H9 (cell line): ENCODE measurements at regions not wholly inside any gene's neighbourhood (a gene's known extent, or its start where the extent isn't known, plus 50 kb on each side); places are given as distances from the start of the nearest gene placed in this dataset.

ENCODE experiments used
- DNase-seq: peaks from one replicate; pipeline ENCODE4 v3.0.0-alpha.2; 2017
- H2AFZ ChIP-seq: one replicate; pipeline ENCODE4 v1.6.1; 2013; ENCODE audit warnings: mild to moderate bottlenecking, low read length, control low read depth, moderate library complexity
- H2AK5ac ChIP-seq: 2 replicates; pipeline ENCODE4 v1.6.1; 2013; ENCODE audit warnings: low read length, control low read depth, mixed read lengths; ENCODE audit not compliant: insufficient read length
- H2BK120ac ChIP-seq: one replicate; pipeline ENCODE4 v1.6.1; 2013; ENCODE audit warnings: low read depth, mild to moderate bottlenecking, low read length, control low read depth, inconsistent platforms; ENCODE audit not compliant: poor library complexity, severe bottlenecking
- H2BK12ac ChIP-seq: 2 replicates; pipeline ENCODE4 v1.6.1; 2013; ENCODE audit warnings: low read length, control low read depth, mixed read lengths, low read depth; ENCODE audit not compliant: insufficient read length
- H2BK15ac ChIP-seq: 2 replicates; pipeline ENCODE4 v1.6.1; 2013; ENCODE audit warnings: low read depth, low read length, control low read depth
- H2BK20ac ChIP-seq: one replicate; pipeline ENCODE4 v1.6.1; 2013; ENCODE audit warnings: low read depth, mild to moderate bottlenecking, low read length, control low read depth, inconsistent platforms; ENCODE audit not compliant: poor library complexity, severe bottlenecking
- H2BK5ac ChIP-seq: 2 replicates; pipeline ENCODE4 v1.6.1; 2013; ENCODE audit warnings: low read length, control low read depth, mixed read lengths; ENCODE audit not compliant: insufficient read length
- H3K14ac ChIP-seq: 2 replicates; pipeline ENCODE4 v1.6.1; 2013; ENCODE audit warnings: low read length, control low read depth; ENCODE audit not compliant: insufficient read depth
- H3K18ac ChIP-seq: 2 replicates; pipeline ENCODE4 v1.6.1; 2013; ENCODE audit warnings: low read depth, mild to moderate bottlenecking, mixed read lengths, low read length, control low read depth; ENCODE audit not compliant: insufficient read length
- H3K23ac ChIP-seq: 2 replicates; pipeline ENCODE4 v1.6.1; 2013; ENCODE audit warnings: low read length, control low read depth, mixed read lengths, low read depth; ENCODE audit not compliant: insufficient read length
- H3K23me2 ChIP-seq: 2 replicates; pipeline ENCODE4 v1.6.1; 2013; ENCODE audit warnings: low read depth, mild to moderate bottlenecking, mixed read lengths, low read length, control low read depth; ENCODE audit not compliant: insufficient read length, poor library complexity, severe bottlenecking
- H3K27ac ChIP-seq: 2 replicates; pipeline ENCODE4 v1.5.1; 2013; ENCODE audit warnings: low read length, control low read depth, mixed read lengths, low read depth; ENCODE audit not compliant: insufficient read length
- H3K27me3 ChIP-seq: 2 replicates; pipeline ENCODE4 v1.6.1; 2013; ENCODE audit warnings: low read length, control low read depth, inconsistent platforms; ENCODE audit not compliant: insufficient read depth
- H3K4ac ChIP-seq: 2 replicates; pipeline ENCODE4 v1.6.1; 2013; ENCODE audit warnings: low read depth, mild to moderate bottlenecking, control low read depth, inconsistent platforms, low read length, moderate library complexity
- H3K4me1 ChIP-seq: 2 replicates; pipeline ENCODE4 v1.6.1; 2013; ENCODE audit warnings: low read length, control low read depth, inconsistent platforms; ENCODE audit not compliant: insufficient read depth
- H3K4me2 ChIP-seq: 2 replicates; pipeline ENCODE4 v1.6.1; 2013; ENCODE audit warnings: low read length, control low read depth, mixed read lengths; ENCODE audit not compliant: insufficient read length, insufficient read depth
- H3K56ac ChIP-seq: 2 replicates; pipeline ENCODE4 v1.6.1; 2013; ENCODE audit warnings: low read depth, mild to moderate bottlenecking, mixed read lengths, low read length, control low read depth; ENCODE audit not compliant: insufficient read length
- H3K79me1 ChIP-seq: 2 replicates; pipeline ENCODE4 v1.6.1; 2013; ENCODE audit warnings: low read depth, mild to moderate bottlenecking, moderate library complexity, low read length, control low read depth, inconsistent platforms; ENCODE audit not compliant: insufficient read depth, poor library complexity, severe bottlenecking
- H3K79me2 ChIP-seq: 2 replicates; pipeline ENCODE4 v1.6.1; 2013; ENCODE audit warnings: low read length, control low read depth, inconsistent platforms; ENCODE audit not compliant: insufficient read depth
- H3K9ac ChIP-seq: 2 replicates; pipeline ENCODE4 v1.6.1; 2013; ENCODE audit warnings: low read length, control low read depth, mixed read lengths; ENCODE audit not compliant: insufficient read length; ENCODE audit errors: extremely low read depth
- H3K9me3 ChIP-seq: one replicate; pipeline ENCODE4 v1.6.1; 2013; ENCODE audit warnings: low read depth, low read length, inconsistent platforms; ENCODE audit not compliant: control insufficient read depth
- H3T11ph ChIP-seq: one replicate; pipeline ENCODE4 v1.6.1; 2013; ENCODE audit warnings: mild to moderate bottlenecking, low read length, control low read depth, inconsistent platforms
- H4K20me1 ChIP-seq: one replicate; pipeline ENCODE4 v1.6.1; 2013; ENCODE audit not compliant: control insufficient read depth, insufficient read length, insufficient read depth
- H4K5ac ChIP-seq: 2 replicates; pipeline ENCODE4 v1.6.1; 2013; ENCODE audit warnings: low read depth, mild to moderate bottlenecking, mixed read lengths, low read length, control low read depth; ENCODE audit not compliant: insufficient read length
- H4K8ac ChIP-seq: replicated peaks from 2 replicates; pipeline ENCODE4 v1.6.1; 2013; ENCODE audit warnings: low read length, control low read depth, mixed read lengths, low read depth; ENCODE audit not compliant: insufficient read length
- H4K91ac ChIP-seq: 2 replicates; pipeline ENCODE4 v1.6.1; 2013; ENCODE audit warnings: low read depth, mild to moderate bottlenecking, moderate library complexity, mixed read lengths, low read length, control low read depth; ENCODE audit not compliant: insufficient read length
- H3K27ac Mint-ChIP-seq, 3 experiments: 2 replicates in 2 of 3; 3 replicates in 1 of 3; pipeline ENCODE4 v1.8.0; 2020 to 2021; ENCODE audit warnings: mixed read lengths in 3 of 3, mild to moderate bottlenecking in 1 of 3, moderate library complexity in 1 of 3
- H3K27me3 Mint-ChIP-seq: 2 replicates; pipeline ENCODE4 v1.8.0; 2021; ENCODE audit warnings: low read depth, mild to moderate bottlenecking, moderate library complexity, mixed read lengths
- H3K36me3 Mint-ChIP-seq, 3 experiments: 2 replicates in 2 of 3; 3 replicates in 1 of 3; pipeline ENCODE4 v1.8.0; 2020 to 2021; ENCODE audit warnings: low read depth in 3 of 3, mixed read lengths in 3 of 3; ENCODE audit not compliant: insufficient read depth in 1 of 3
- H3K4me1 Mint-ChIP-seq, 2 experiments: 2 replicates each; pipeline ENCODE4 v1.8.0; 2020; ENCODE audit warnings: mixed read lengths in 2 of 2
- H3K4me3 Mint-ChIP-seq, 2 experiments: 2 replicates in 1 of 2; 3 replicates in 1 of 2; pipeline ENCODE4 v1.8.0; 2020 to 2021; ENCODE audit warnings: mild to moderate bottlenecking in 2 of 2, mixed read lengths in 2 of 2, moderate library complexity in 1 of 2
- H3K9me3 Mint-ChIP-seq, 2 experiments: 2 replicates in 1 of 2; 3 replicates in 1 of 2; pipeline ENCODE4 v1.8.0; 2020; ENCODE audit warnings: mild to moderate bottlenecking in 2 of 2, mixed read lengths in 2 of 2, moderate library complexity in 1 of 2
- CTCF ChIP-seq: fragments of 200-600 bp; sonication (generic); conservative IDR thresholded peaks from 3 replicates; pipeline ENCODE4 v1.8.0; 2021; ENCODE audit warnings: antibody characterized with exemption, mild to moderate bottlenecking
- WGBS: extraction: QIAGEN DNeasy Blood & Tissue Kit; methylation state at CpG from one replicate; pipeline ENCODE4 v1.1.7; 2013; ENCODE audit warnings: missing lambda C conversion rate, low lambda C conversion rate, mixed read lengths; ENCODE audit not compliant: insufficient read length; ENCODE audit errors: extremely low coverage; 5-methylcytosine and 5-hydroxymethylcytosine counted together

GRCh38 chr12:114882083-114882482 is 198.1 kb upstream of the TBX3 start:
- Mint-ChIP-seq H3K27me3 (peaks cover 5% of the 10 kb centered on the region), H3K4me1 (peaks cover 4 to 5% of the 10 kb centered on the region in 2 experiments), H3K36me3 (no peaks in the 10 kb centered on the region), H3K4me3 (no peak overlapping the region), H3K9me3 (no peaks in the 10 kb centered on the region), H3K27ac (no peak overlapping the region)
- H3K56ac ChIP-seq = no peak overlapping the region
- WGBS = no CpG with 5 or more reads among the region's 4 CpGs
- TF ChIP-seq CTCF = no peak
- no peak overlapping the region for H2BK20ac ChIP-seq
- H2BK12ac ChIP-seq = no peak overlapping the region
- no peak overlapping the region for H3T11ph ChIP-seq
- no peaks in the 10 kb centered on the region for H3K27me3 ChIP-seq
- H4K8ac ChIP-seq = no peak overlapping the region
- H3K14ac ChIP-seq = no peak overlapping the region
- no peaks in the 10 kb centered on the region for H3K79me1 ChIP-seq
- H3K9ac ChIP-seq = no peak overlapping the region
- H4K5ac ChIP-seq = no peak overlapping the region
- no peak overlapping the region for H2BK5ac ChIP-seq
- no peak overlapping the region for H2BK120ac ChIP-seq
- H3K23ac ChIP-seq = no peak overlapping the region
- H3K27ac ChIP-seq = no peak overlapping the region
- H3K4ac ChIP-seq = no peak overlapping the region
- H4K20me1 ChIP-seq = no peaks in the 10 kb centered on the region
- no peak overlapping the region for H2AFZ ChIP-seq
- no peak overlapping the region for H2AK5ac ChIP-seq
- H3K23me2 ChIP-seq = no peaks in the 10 kb centered on the region
- no peak for DNase-seq
- H3K4me2 ChIP-seq = no peak overlapping the region
- H3K79me2 ChIP-seq = no peaks in the 10 kb centered on the region
- H3K9me3 ChIP-seq = no peaks in the 10 kb centered on the region
- H3K18ac ChIP-seq = no peak overlapping the region
- H3K4me1 ChIP-seq = no peaks in the 10 kb centered on the region
- no peak overlapping the region for H4K91ac ChIP-seq
- no peak overlapping the region for H2BK15ac ChIP-seq
